ENCODE measurements at regions not wholly inside any gene's neighbourhood (a gene's known extent, or its start where the extent isn't known, plus 50 kb on each side); places are given as distances from the start of the nearest gene placed in this dataset.
"Not testable (repeated sequence)": the region's sequence is repeated elsewhere in the genome, so short reads cannot be mapped to it uniquely, and the experiment has no call there.

- DNase-seq, result no peak
Observed at GRCh38 chr4:53863736-53864365, 200.6 kb downstream of the CHIC2 start.

GRCh38 chr4:53863158-53863557 is 201.2 kb downstream of the CHIC2 start:
- DNase-seq, result peak; percentile 49

GRCh38 chr4:53861856-53862610 is 202.4 kb downstream of the CHIC2 start:
- DNase-seq, result no peak

GRCh38 chr4:53859305-53859704 is 205.1 kb downstream of the CHIC2 start:
- DNase-seq, result no peak

GRCh38 chr4:53858744-53859143 is 205.7 kb downstream of the CHIC2 start:
- DNase-seq, result no peak

- no peak for DNase-seq
Observed at GRCh38 chr4:53855581-53856250, 208.7 kb downstream of the CHIC2 start.

- DNase-seq, result no peak
Observed at GRCh38 chr4:53854991-53855568, 209.3 kb downstream of the CHIC2 start.

- no peak for DNase-seq
Observed at GRCh38 chr4:53852343-53852742, 212.1 kb downstream of the CHIC2 start.

- DNase-seq, result no peak
Observed at GRCh38 chr4:53847965-53848364, 216.4 kb downstream of the CHIC2 start.

GRCh38 chr4:53844551-53844950 is 219.9 kb downstream of the CHIC2 start:
- DNase-seq, result no peak

- DNase-seq, result no peak
Observed at GRCh38 chr4:53844133-53844532, 220.3 kb downstream of the CHIC2 start.

- no peak for DNase-seq
Observed at GRCh38 chr4:53841711-53842110, 222.7 kb downstream of the CHIC2 start.

- DNase-seq, result no peak
Observed at GRCh38 chr4:53840643-53841042, 223.8 kb downstream of the CHIC2 start.

GRCh38 chr4:53833302-53834003 is 231.0 kb downstream of the CHIC2 start:
- DNase-seq, result not testable (repeated sequence)

- no peak for DNase-seq
Observed at GRCh38 chr4:53832549-53832948, 231.9 kb downstream of the CHIC2 start.

GRCh38 chr4:53830511-53830910 is 233.9 kb downstream of the CHIC2 start:
- DNase-seq, result no peak

- DNase-seq, result no peak
Observed at GRCh38 chr4:53821179-53821851, 230.0 kb upstream of the LNX1 start.

GRCh38 chr4:53818104-53818503 is 226.8 kb upstream of the LNX1 start:
- DNase-seq, result no peak

GRCh38 chr4:53816561-53816960 is 225.3 kb upstream of the LNX1 start:
- no peak for DNase-seq

GRCh38 chr4:53815281-53815680 is 224.0 kb upstream of the LNX1 start:
- DNase-seq, result no peak

- DNase-seq, result no peak
Observed at GRCh38 chr4:53813998-53814397, 222.7 kb upstream of the LNX1 start.

- DNase-seq, result no peak
Observed at GRCh38 chr4:53810643-53811042, 219.4 kb upstream of the LNX1 start.

All from left hindlimb (tissue), 1 donor.